ENCODE measurements at regions not wholly inside any gene's neighbourhood (a gene's known extent, or its start where the extent isn't known, plus 50 kb on each side); places are given as distances from the start of the nearest gene placed in this dataset.

DNA sequence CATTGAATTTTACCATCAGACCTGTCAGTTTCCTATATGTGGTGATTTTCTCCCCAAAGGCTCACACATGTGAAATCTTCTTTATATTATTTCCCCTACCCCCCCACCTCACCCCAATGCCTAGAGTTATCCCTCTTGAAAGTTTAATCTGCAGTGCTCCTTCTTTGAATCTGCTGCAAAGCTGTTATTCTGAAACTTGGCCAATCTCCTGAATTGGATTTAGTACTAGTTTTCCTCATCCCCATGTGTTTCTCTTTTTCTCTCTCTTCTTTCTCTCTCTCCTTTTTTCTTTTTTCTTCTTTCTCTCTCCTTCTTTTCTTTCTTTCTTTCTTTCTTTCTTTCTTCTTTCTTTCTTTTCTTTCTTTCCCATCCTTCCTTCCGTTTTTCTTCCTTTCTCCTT is 886.2 kb downstream of the TYW1 start:
- TF ChIP-seq, protein P1, sequence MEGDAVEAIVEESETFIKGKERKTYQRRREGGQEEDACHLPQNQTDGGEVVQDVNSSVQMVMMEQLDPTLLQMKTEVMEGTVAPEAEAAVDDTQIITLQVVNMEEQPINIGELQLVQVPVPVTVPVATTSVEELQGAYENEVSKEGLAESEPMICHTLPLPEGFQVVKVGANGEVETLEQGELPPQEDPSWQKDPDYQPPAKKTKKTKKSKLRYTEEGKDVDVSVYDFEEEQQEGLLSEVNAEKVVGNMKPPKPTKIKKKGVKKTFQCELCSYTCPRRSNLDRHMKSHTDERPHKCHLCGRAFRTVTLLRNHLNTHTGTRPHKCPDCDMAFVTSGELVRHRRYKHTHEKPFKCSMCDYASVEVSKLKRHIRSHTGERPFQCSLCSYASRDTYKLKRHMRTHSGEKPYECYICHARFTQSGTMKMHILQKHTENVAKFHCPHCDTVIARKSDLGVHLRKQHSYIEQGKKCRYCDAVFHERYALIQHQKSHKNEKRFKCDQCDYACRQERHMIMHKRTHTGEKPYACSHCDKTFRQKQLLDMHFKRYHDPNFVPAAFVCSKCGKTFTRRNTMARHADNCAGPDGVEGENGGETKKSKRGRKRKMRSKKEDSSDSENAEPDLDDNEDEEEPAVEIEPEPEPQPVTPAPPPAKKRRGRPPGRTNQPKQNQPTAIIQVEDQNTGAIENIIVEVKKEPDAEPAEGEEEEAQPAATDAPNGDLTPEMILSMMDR (IDR thresholded peaks at IDR 0.05; ENCODE audit: low read length) = no peak
- TF ChIP-seq EZH2 (optimal IDR thresholded peaks at IDR 0.05; ENCODE audit: low read depth, low read length) (no peak), EZH2phosphoT487 (IDR thresholded peaks at IDR 0.05; ENCODE audit: low read length) (no peak)
